GM12891 (cell line): ENCODE measurements at regions not wholly inside any gene's neighbourhood (a gene's known extent, or its start where the extent isn't known, plus 50 kb on each side); places are given as distances from the start of the nearest gene placed in this dataset.

Source experiments
- POLR2A ChIP-seq: IDR thresholded peaks from 2 replicates; pipeline ENCODE4 v1.6.1; 2011; ENCODE audit warnings: low read depth, low read length, control low read depth
- POLR2AphosphoS5 ChIP-seq: IDR thresholded peaks from 2 replicates; pipeline ENCODE4 v1.6.1; 2011; ENCODE audit warnings: low read depth, low read length, control low read depth
- SPI1 ChIP-seq: IDR thresholded peaks from 2 replicates; pipeline ENCODE4 v1.6.1; 2011; ENCODE audit warnings: low read depth, low read length, control low read depth
- TAF1 ChIP-seq: IDR thresholded peaks from 2 replicates; pipeline ENCODE4 v1.6.1; 2011; ENCODE audit warnings: low read depth, low read length, control low read depth

GRCh38 chr11:38282718-38283117 lies 1684.7 kb upstream of the RAG2 start:
- TF ChIP-seq POLR2A (no peak), POLR2AphosphoS5 (no peak), SPI1 (no peak), TAF1 (no peak)
